ENCODE measurements at regions not wholly inside any gene's neighbourhood (a gene's known extent, or its start where the extent isn't known, plus 50 kb on each side); places are given as distances from the start of the nearest gene placed in this dataset.
"Not testable (repeated sequence)": the region's sequence is repeated elsewhere in the genome, so short reads cannot be mapped to it uniquely, and the experiment has no call there.

DNA sequence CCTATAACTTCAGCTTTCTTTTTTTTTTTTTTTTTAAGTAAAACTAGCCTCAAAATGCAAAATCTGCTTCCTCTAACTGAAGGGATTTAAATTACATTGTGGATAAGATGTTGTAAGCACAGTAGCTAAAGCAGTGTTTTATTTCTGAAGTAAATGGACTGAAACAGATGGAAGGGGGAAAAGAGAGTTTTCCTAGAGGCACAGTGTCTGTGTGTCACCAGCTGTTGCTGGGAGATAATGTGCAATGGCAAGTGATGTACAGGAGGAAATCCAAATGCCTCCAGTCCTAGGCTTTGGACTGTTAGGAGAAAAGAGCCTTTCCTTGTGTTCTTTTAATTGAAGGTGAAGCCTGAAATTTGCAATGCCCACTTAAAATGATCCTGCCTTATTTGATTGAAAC lies 672.1 kb downstream of the GRXCR1 start:
- no peak overlapping the region for H3K4me3 ChIP-seq (ENCODE audit: low read depth, low read length)
- no peak for DNase-seq (ENCODE audit: low read depth)
- TF ChIP-seq, protein P1, sequence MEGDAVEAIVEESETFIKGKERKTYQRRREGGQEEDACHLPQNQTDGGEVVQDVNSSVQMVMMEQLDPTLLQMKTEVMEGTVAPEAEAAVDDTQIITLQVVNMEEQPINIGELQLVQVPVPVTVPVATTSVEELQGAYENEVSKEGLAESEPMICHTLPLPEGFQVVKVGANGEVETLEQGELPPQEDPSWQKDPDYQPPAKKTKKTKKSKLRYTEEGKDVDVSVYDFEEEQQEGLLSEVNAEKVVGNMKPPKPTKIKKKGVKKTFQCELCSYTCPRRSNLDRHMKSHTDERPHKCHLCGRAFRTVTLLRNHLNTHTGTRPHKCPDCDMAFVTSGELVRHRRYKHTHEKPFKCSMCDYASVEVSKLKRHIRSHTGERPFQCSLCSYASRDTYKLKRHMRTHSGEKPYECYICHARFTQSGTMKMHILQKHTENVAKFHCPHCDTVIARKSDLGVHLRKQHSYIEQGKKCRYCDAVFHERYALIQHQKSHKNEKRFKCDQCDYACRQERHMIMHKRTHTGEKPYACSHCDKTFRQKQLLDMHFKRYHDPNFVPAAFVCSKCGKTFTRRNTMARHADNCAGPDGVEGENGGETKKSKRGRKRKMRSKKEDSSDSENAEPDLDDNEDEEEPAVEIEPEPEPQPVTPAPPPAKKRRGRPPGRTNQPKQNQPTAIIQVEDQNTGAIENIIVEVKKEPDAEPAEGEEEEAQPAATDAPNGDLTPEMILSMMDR (IDR thresholded peaks at IDR 0.05; ENCODE audit: insufficient read depth, low read length): no peak

- TF ChIP-seq, protein P1 (IDR thresholded peaks at IDR 0.05; ENCODE audit: insufficient read depth, low read length): no peak
- no peak overlapping the region for H3K4me3 ChIP-seq (ENCODE audit: low read depth, low read length)
- no peak for DNase-seq (ENCODE audit: low read depth)
Observed at GRCh38 chr4:43567644-43568043, 675.1 kb downstream of the GRXCR1 start.

DNA sequence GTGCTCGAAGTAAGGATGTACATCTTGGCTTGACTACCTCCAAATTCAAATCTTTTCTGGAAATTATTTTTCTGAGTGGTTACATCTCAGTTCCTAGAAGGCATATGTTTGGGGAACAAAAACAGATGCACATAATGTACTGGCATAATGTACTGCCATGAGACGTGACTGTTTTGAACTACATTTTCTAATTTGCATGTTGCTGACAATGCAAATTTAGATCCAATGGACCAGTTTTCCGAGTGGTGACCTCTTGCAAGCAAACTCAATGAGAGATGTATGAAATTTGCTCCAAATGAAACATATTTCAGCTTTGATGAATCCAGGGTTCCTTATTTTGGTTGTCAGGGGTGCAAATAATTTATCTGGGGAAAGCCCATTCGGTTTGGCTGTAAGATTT lies 694.3 kb downstream of the GRXCR1 start:
- DNase-seq (ENCODE audit: low read depth): no peak
- TF ChIP-seq, protein P1 (IDR thresholded peaks at IDR 0.05; ENCODE audit: insufficient read depth, low read length): no peak
- no peak overlapping the region for H3K4me3 ChIP-seq (ENCODE audit: low read depth, low read length)

DNA sequence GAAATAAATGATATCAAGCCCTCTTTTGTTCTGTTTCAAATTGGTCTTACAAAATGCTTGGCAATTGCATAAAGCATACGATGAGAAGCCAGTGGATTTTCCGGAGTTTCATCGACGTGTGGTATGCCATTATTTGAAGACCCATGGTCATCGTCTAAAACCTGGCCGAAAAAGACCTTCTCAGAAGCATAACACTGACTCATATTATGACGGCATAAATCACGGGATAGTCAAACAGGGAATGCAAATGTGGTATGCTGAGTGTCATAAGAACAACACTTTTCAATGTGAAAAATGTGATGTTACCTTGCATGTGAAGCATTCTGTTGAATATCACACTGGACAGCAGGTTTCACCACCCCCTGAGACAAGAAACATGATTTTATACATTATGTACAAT lies 695.2 kb downstream of the GRXCR1 start:
- TF ChIP-seq, protein P1 (IDR thresholded peaks at IDR 0.05; ENCODE audit: insufficient read depth, low read length): no peak
- H3K4me3 ChIP-seq (ENCODE audit: low read depth, low read length): no peak overlapping the region
- peak; percentile 26 for DNase-seq (ENCODE audit: low read depth)

DNA sequence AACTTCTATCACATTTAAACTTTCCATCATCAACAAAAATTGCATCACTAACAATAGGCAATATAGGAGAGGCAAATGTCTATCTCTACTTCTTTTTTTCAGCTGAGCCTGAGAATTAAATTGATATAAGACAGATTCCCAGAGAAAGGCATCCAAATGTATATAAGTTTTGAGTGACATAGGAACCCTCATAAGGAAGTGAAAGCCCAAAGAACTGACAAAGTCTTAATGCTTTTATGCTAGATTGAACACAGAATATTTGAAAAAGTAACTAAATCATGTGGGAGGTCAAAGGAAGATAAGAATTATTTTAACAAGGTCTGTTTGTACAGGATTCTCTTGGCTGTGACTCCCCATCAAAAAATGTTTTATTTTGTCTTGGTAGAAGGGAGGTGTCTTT lies 714.9 kb downstream of the GRXCR1 start:
- no peak for DNase-seq (ENCODE audit: low read depth)
- TF ChIP-seq, protein P1 (IDR thresholded peaks at IDR 0.05; ENCODE audit: insufficient read depth, low read length): no peak
- no peak overlapping the region for H3K4me3 ChIP-seq (ENCODE audit: low read depth, low read length)

DNA sequence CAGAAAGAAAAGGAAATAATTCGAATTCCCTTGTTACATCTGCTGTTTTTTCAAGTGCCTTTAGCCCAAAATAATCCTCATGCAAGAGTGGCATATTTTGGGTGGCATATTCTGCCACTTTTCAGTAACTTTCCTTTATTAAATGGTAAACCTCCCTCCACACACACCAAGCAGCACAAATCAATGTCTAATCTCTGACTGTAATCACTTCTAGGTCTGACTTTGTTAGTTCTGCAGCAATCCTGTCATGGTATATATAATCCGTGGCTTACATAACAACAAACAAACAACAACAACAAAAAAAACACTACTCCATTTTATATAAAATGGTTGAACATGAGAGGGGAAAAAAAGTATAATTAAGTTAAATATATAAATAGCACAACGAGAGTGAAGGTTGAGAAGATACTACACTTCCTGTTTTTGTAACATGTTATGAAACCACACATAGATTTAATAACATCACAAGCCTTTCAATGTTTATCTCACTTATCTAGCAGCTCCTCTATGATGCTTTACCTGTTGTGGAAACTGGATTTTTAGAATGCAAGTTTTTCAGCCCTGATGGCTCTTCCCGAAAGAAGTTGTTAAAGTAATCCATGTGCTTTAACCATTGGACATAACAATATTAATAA lies 715.4 kb downstream of the GRXCR1 start:
- TF ChIP-seq, protein P1 (IDR thresholded peaks at IDR 0.05; ENCODE audit: insufficient read depth, low read length): no peak
- DNase-seq (ENCODE audit: low read depth): no peak
- no peak overlapping the region for H3K4me3 ChIP-seq (ENCODE audit: low read depth, low read length)

DNA sequence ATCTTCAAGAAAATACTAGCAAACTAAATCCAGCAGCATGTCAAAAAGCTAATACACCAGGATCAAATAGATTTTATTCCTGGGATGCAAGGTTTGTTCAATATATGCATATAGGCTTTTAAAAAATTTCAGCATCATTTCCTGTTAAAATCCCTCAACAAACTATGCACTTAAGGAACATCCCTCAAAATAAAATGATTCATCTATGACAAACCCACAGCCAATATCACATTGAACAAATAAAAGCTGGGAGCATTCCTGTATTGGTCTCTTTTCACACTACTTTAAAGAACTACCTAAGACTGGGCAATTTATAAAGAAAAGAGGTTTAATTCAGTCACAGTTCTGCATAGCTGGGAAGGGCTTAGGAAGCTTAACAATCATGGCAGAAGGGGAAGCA lies 726.7 kb downstream of the GRXCR1 start:
- H3K4me3 ChIP-seq (ENCODE audit: low read depth, low read length): no peak overlapping the region
- TF ChIP-seq, protein P1 (IDR thresholded peaks at IDR 0.05; ENCODE audit: insufficient read depth, low read length): no peak
- no peak for DNase-seq (ENCODE audit: low read depth)

DNA sequence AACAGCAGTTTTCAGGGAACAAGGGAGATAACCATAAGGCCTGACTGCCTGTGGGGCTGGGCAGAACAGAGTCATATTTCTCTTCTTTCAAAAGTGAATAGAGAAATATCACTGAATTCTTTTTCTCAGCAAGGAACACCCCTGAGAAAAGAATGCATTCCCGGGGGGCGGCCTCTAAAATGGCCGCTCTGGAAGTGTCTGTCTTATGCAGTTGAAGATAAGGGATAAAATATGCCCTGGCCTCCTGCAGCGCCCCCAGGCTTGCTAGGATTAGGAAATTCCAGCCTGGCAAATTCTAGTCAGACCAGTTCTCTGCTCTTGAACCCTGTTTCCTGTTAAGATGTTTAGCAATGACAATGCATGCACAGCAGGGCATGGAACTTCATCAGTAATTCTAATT lies 745.4 kb downstream of the GRXCR1 start:
- not testable (repeated sequence) for DNase-seq (ENCODE audit: low read depth); H3K4me3 ChIP-seq (ENCODE audit: low read depth, low read length)
